ENCODE measurements at regions not wholly inside any gene's neighbourhood (a gene's known extent, or its start where the extent isn't known, plus 50 kb on each side); places are given as distances from the start of the nearest gene placed in this dataset.
A peak's percentile ranks its signal among the peaks of the same experiment; 100 is the strongest.
"Not testable (repeated sequence)": the region's sequence is repeated elsewhere in the genome, so short reads cannot be mapped to it uniquely, and the experiment has no call there.

GRCh38 chr4:53703267-53703655 is 112.0 kb upstream of the LNX1 start:
- TF ChIP-seq Cebpa-rat (IDR thresholded peaks at IDR 0.05): no peak
- peaks cover 69% of the 10 kb centered on the region for H3K4me1 ChIP-seq

GRCh38 chr4:53702334-53703266 is 111.3 kb upstream of the LNX1 start:
- no peak for TF ChIP-seq Cebpa-rat (IDR thresholded peaks at IDR 0.05)
- Histone ChIP-seq H3K9ac (peak overlapping the region; percentile 75), H3K27ac (peak overlapping the region; percentile 87), H3K9me3 (peaks cover 36% of the 10 kb centered on the region), H3K27me3 (no peaks in the 10 kb centered on the region), H4K20me1 (no peaks in the 10 kb centered on the region), H3K4me1 (peaks cover 76% of the 10 kb centered on the region), H3K4me2 (peak overlapping the region; percentile 88), H3K4me3 (peak overlapping the region; percentile 59), H3K36me3 (no peaks in the 10 kb centered on the region)

More at GRCh38 chr4:53703267-53703655, 112.0 kb upstream of the LNX1 start:
- Histone ChIP-seq H3K27me3 (no peaks in the 10 kb centered on the region), H3K9ac (peak overlapping the region; percentile 75), H3K4me3 (peak overlapping the region; percentile 59), H4K20me1 (no peaks in the 10 kb centered on the region), H3K4me2 (peak overlapping the region; percentile 88), H3K9me3 (peaks cover 31% of the 10 kb centered on the region), H3K27ac (peak overlapping the region; percentile 87), H3K36me3 (no peaks in the 10 kb centered on the region)

GRCh38 chr4:53701260-53701659 is 110.0 kb upstream of the LNX1 start:
- Histone ChIP-seq H3K4me3 (0 out of 2 replicates have a peak overlapping the region, but pooled peaks have one; percentile 59), H3K4me1 (peaks cover 74% of the 10 kb centered on the region), H3K27ac (peak overlapping the region; percentile 87), H3K9me3 (peaks cover 46% of the 10 kb centered on the region), H3K9ac (peak overlapping the region; percentile 75; the same call in 1 of the 2 replicates), H3K4me2 (peak overlapping the region; percentile 88)
- not testable (repeated sequence) for H3K27me3 ChIP-seq, H4K20me1 ChIP-seq, H3K36me3 ChIP-seq

GRCh38 chr4:53699310-53699709 is 108.0 kb upstream of the LNX1 start:
- peaks cover 57% of the 10 kb centered on the region for H3K9me3 ChIP-seq
- not testable (repeated sequence) for H3K27me3 ChIP-seq, H3K9ac ChIP-seq, H3K27ac ChIP-seq, H3K4me2 ChIP-seq, H3K4me3 ChIP-seq, H4K20me1 ChIP-seq, H3K36me3 ChIP-seq
- peaks cover 69% of the 10 kb centered on the region for H3K4me1 ChIP-seq

GRCh38 chr4:53697016-53697685 is 105.9 kb upstream of the LNX1 start:
- Histone ChIP-seq H4K20me1 (no peaks in the 10 kb centered on the region), H3K27ac (peak overlapping the region; percentile 79; the same call in 1 of the 2 replicates), H3K36me3 (no peaks in the 10 kb centered on the region), H3K9me3 (peaks cover 67% of the 10 kb centered on the region), H3K4me2 (no peak overlapping the region), H3K4me1 (peaks cover 60% of the 10 kb centered on the region), H3K9ac (no peak overlapping the region), H3K4me3 (no peak overlapping the region), H3K27me3 (no peaks in the 10 kb centered on the region)
- TF ChIP-seq Cebpa-rat (IDR thresholded peaks at IDR 0.05): no peak

GRCh38 chr4:53695540-53696463 is 104.5 kb upstream of the LNX1 start:
- Histone ChIP-seq H3K9ac (no peak overlapping the region), H3K27ac (peak overlapping the region; percentile 79), H3K4me2 (peak overlapping the region; percentile 78), H3K4me1 (peaks cover 46% of the 10 kb centered on the region), H3K9me3 (peaks cover 60% of the 10 kb centered on the region), H4K20me1 (no peaks in the 10 kb centered on the region), H3K36me3 (no peaks in the 10 kb centered on the region), H3K27me3 (no peaks in the 10 kb centered on the region), H3K4me3 (peak overlapping the region; percentile 41; the same call in 1 of the 2 replicates)
- TF ChIP-seq Cebpa-rat (IDR thresholded peaks at IDR 0.05): no peak

- Histone ChIP-seq H3K4me3 (no peak overlapping the region), H3K36me3 (no peaks in the 10 kb centered on the region), H3K4me1 (peaks cover 40% of the 10 kb centered on the region), H3K4me2 (no peak overlapping the region), H3K27me3 (no peaks in the 10 kb centered on the region), H3K27ac (no peak overlapping the region), H3K9me3 (peaks cover 48% of the 10 kb centered on the region), H4K20me1 (no peaks in the 10 kb centered on the region), H3K9ac (no peak overlapping the region)
- no peak for TF ChIP-seq Cebpa-rat (IDR thresholded peaks at IDR 0.05)
Observed at GRCh38 chr4:53694666-53695065, 103.4 kb upstream of the LNX1 start.

GRCh38 chr4:53693909-53694308 is 102.6 kb upstream of the LNX1 start:
- no peaks in the 10 kb centered on the region for H4K20me1 ChIP-seq
- H3K9ac ChIP-seq: no peak overlapping the region
- no peak overlapping the region; the same call in 1 of the 2 replicates for H3K4me2 ChIP-seq
- no peak overlapping the region for H3K27ac ChIP-seq
- H3K4me1 ChIP-seq: peaks cover 47% of the 10 kb centered on the region
- H3K9me3 ChIP-seq: peaks cover 41% of the 10 kb centered on the region
- no peaks in the 10 kb centered on the region for H3K36me3 ChIP-seq
- H3K4me3 ChIP-seq: no peak overlapping the region
- TF ChIP-seq Cebpa-rat (IDR thresholded peaks at IDR 0.05): no peak
- H3K27me3 ChIP-seq: no peaks in the 10 kb centered on the region

GRCh38 chr4:53693408-53693807 is 102.1 kb upstream of the LNX1 start:
- TF ChIP-seq Cebpa-rat (IDR thresholded peaks at IDR 0.05): no peak
- no peaks in the 10 kb centered on the region for H4K20me1 ChIP-seq
- no peaks in the 10 kb centered on the region for H3K36me3 ChIP-seq
- peaks cover 49% of the 10 kb centered on the region for H3K4me1 ChIP-seq
- H3K4me2 ChIP-seq: no peak overlapping the region; the same call in 1 of the 2 replicates
- H3K27me3 ChIP-seq: no peaks in the 10 kb centered on the region
- H3K9ac ChIP-seq: no peak overlapping the region
- no peak overlapping the region for H3K27ac ChIP-seq
- H3K4me3 ChIP-seq: no peak overlapping the region
- H3K9me3 ChIP-seq: peaks cover 36% of the 10 kb centered on the region

All from BLaER1 (cell line).